Stimulated activated memory B cell treated with anti-CD40 and anti-IgM and Interleukin-4, amounts not matched to agents 10 μg/mL and 1 μg/mL and 100 μg/mL, for 72 hours (primary cell): ENCODE measurements at regions not wholly inside any gene's neighbourhood (a gene's known extent, or its start where the extent isn't known, plus 50 kb on each side); places are given as distances from the start of the nearest gene placed in this dataset.
"Not testable (repeated sequence)": the region's sequence is repeated elsewhere in the genome, so short reads cannot be mapped to it uniquely, and the experiment has no call there.

Experiments
- ATAC-seq: fragments of 150-1000 bp; cut with Tn5 transposase; 2 replicates; pipeline ENCODE4 v1.10.0; 2021
- H3K27ac Mint-ChIP-seq: one replicate; pipeline ENCODE4 v1.8.0; 2022; ENCODE audit warnings: mild to moderate bottlenecking, mixed read lengths
- H3K27me3 Mint-ChIP-seq: one replicate; pipeline ENCODE4 v1.8.0; 2022; ENCODE audit warnings: mixed read lengths
- H3K36me3 Mint-ChIP-seq: one replicate; pipeline ENCODE4 v1.8.0; 2022; ENCODE audit warnings: mixed read lengths
- H3K4me1 Mint-ChIP-seq: one replicate; pipeline ENCODE4 v1.8.0; 2022; ENCODE audit warnings: mixed read lengths
- H3K4me3 Mint-ChIP-seq: one replicate; pipeline ENCODE4 v1.8.0; 2022; ENCODE audit warnings: mild to moderate bottlenecking, moderate library complexity, mixed read lengths
- H3K9me3 Mint-ChIP-seq: one replicate; pipeline ENCODE4 v1.8.0; 2022; ENCODE audit warnings: mixed read lengths

GRCh38 chr1:221602830-221603229 is 139.1 kb downstream of the DUSP10 start:
- H3K9me3 Mint-ChIP-seq, result peaks cover 5% of the 10 kb centered on the region
- H3K27me3 Mint-ChIP-seq, result no peaks in the 10 kb centered on the region
- H3K4me1 Mint-ChIP-seq, result no peaks in the 10 kb centered on the region
- no peaks in the 10 kb centered on the region for H3K36me3 Mint-ChIP-seq
- H3K27ac Mint-ChIP-seq, result no peak overlapping the region
- H3K4me3 Mint-ChIP-seq, result no peak overlapping the region
- ATAC-seq, result no peak

GRCh38 chr1:221604390-221604789 is 137.5 kb downstream of the DUSP10 start:
- not testable (repeated sequence) for H3K9me3 Mint-ChIP-seq, ATAC-seq, H3K27me3 Mint-ChIP-seq, H3K4me3 Mint-ChIP-seq, H3K36me3 Mint-ChIP-seq, H3K27ac Mint-ChIP-seq, H3K4me1 Mint-ChIP-seq

- H3K9me3 Mint-ChIP-seq, result peaks cover 5% of the 10 kb centered on the region
Measured at GRCh38 chr1:221604948-221605347, 136.9 kb downstream of the DUSP10 start.

GRCh38 chr1:221605569-221605968 is 136.3 kb downstream of the DUSP10 start:
- ATAC-seq, result no peak

More at GRCh38 chr1:221604948-221605347, 136.9 kb downstream of the DUSP10 start:
- H3K27me3 Mint-ChIP-seq, result no peaks in the 10 kb centered on the region
- no peaks in the 10 kb centered on the region for H3K36me3 Mint-ChIP-seq
- no peak overlapping the region for H3K4me3 Mint-ChIP-seq
- ATAC-seq, result no peak
- no peak overlapping the region for H3K27ac Mint-ChIP-seq
- no peaks in the 10 kb centered on the region for H3K4me1 Mint-ChIP-seq

GRCh38 chr1:221606256-221606655 is 135.6 kb downstream of the DUSP10 start:
- no peaks in the 10 kb centered on the region for H3K27me3 Mint-ChIP-seq
- H3K36me3 Mint-ChIP-seq, result no peaks in the 10 kb centered on the region
- peaks cover 5% of the 10 kb centered on the region for H3K9me3 Mint-ChIP-seq
- H3K4me1 Mint-ChIP-seq, result no peaks in the 10 kb centered on the region
- H3K4me3 Mint-ChIP-seq, result no peak overlapping the region
- ATAC-seq, result no peak
- no peak overlapping the region for H3K27ac Mint-ChIP-seq

More at GRCh38 chr1:221605569-221605968, 136.3 kb downstream of the DUSP10 start:
- no peaks in the 10 kb centered on the region for H3K36me3 Mint-ChIP-seq
- no peak overlapping the region for H3K4me3 Mint-ChIP-seq
- H3K9me3 Mint-ChIP-seq, result peaks cover 5% of the 10 kb centered on the region
- H3K4me1 Mint-ChIP-seq, result no peaks in the 10 kb centered on the region
- H3K27ac Mint-ChIP-seq, result no peak overlapping the region
- no peaks in the 10 kb centered on the region for H3K27me3 Mint-ChIP-seq

DNA sequence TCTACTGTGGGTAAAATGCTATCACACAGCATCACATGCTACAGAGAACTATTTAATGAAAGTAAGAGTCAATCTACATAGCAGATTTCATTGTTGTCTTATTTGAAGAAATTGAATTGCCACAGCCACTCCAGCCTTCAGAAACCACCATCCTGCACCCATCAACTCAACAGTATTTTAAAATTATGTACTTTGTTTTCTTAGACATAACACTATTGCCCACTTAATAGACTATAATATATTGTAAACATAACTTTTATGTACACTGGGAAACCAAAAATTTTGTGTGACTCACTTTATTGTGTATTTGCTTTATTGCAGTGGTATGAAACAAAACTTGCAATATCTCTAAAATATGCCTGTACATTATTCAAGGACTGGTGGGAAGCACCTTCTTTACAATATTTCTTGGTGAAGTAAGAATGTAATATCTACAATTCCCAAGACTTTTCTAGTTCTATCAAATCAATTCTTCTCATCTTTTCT is 133.0 kb downstream of the DUSP10 start:
- Mint-ChIP-seq H3K4me1 (no peaks in the 10 kb centered on the region), H3K36me3 (no peaks in the 10 kb centered on the region), H3K27ac (no peak overlapping the region), H3K4me3 (no peak overlapping the region), H3K9me3 (peaks cover 5% of the 10 kb centered on the region), H3K27me3 (no peaks in the 10 kb centered on the region)
- ATAC-seq, result no peak

GRCh38 chr1:221611656-221612046 is 130.2 kb downstream of the DUSP10 start:
- no peaks in the 10 kb centered on the region for H3K27me3 Mint-ChIP-seq
- H3K27ac Mint-ChIP-seq, result no peak overlapping the region
- no peaks in the 10 kb centered on the region for H3K4me1 Mint-ChIP-seq
- ATAC-seq, result no peak
- no peaks in the 10 kb centered on the region for H3K9me3 Mint-ChIP-seq
- H3K36me3 Mint-ChIP-seq, result no peaks in the 10 kb centered on the region
- no peak overlapping the region for H3K4me3 Mint-ChIP-seq

DNA sequence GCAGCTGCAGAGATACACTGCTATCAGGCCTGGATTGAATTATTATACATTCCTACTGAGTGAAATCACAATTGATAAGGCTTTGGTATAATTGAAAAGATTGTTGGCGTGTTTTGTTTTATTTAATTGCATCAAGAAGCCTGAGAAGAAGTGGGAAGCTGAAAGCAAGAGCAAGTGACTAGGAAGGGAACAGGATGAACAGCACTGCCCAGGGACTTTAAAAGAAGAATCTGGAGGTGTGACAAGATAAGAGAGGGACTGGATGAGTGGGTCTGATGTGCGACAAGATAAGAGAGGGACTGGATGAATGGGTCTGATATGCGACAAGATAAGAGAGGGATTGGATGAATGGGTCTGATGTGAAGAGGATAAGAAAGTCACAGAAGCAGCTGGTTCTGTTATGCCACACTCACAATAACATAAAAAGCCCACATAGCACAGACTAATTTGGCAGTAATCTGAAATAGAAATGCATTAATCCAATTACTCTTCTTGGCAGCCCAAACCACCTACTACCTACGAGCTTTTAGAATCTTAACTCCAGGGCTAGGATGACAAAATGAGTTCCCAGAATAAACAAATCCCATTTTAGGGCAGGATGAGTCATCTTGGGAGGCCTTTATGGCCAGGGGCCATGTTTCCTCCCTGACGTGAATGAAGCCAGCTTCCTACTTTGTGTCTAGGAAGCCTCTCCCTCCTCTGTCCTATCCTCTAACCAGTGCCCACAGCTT is 129.7 kb downstream of the DUSP10 start:
- Mint-ChIP-seq H3K9me3 (no peaks in the 10 kb centered on the region), H3K4me1 (no peaks in the 10 kb centered on the region), H3K4me3 (no peak overlapping the region), H3K36me3 (no peaks in the 10 kb centered on the region), H3K27me3 (no peaks in the 10 kb centered on the region), H3K27ac (no peak overlapping the region)
- no peak for ATAC-seq

- Mint-ChIP-seq H3K4me1 (no peaks in the 10 kb centered on the region), H3K4me3 (no peak overlapping the region), H3K27me3 (no peaks in the 10 kb centered on the region), H3K9me3 (peaks cover 4% of the 10 kb centered on the region), H3K27ac (no peak overlapping the region), H3K36me3 (peaks cover 6% of the 10 kb centered on the region)
- ATAC-seq, result no peak
Measured at GRCh38 chr1:221620437-221621384, 121.2 kb downstream of the DUSP10 start.

DNA sequence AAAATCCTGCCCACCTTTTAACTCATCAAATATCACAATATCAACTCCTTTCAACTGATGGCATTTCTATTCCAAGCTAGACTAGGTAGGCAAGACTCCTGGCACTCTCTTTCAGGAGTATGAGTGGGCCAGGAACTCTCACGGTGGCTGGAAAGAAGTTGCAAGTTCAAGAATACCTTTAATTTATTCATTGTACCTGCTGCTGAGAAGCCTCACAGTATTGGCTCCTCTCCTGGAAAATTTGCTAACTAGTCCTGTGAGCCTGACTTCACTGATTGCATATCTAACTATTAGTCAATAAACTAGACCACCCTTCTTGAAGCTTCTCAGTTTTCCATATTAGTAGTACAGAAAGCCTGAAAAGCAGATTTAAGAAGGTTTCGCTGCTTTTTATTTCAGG is 120.2 kb downstream of the DUSP10 start:
- H3K4me1 Mint-ChIP-seq, result no peaks in the 10 kb centered on the region
- H3K27ac Mint-ChIP-seq, result no peak overlapping the region
- no peak overlapping the region for H3K4me3 Mint-ChIP-seq
- peaks cover 5% of the 10 kb centered on the region for H3K9me3 Mint-ChIP-seq
- no peak for ATAC-seq
- H3K36me3 Mint-ChIP-seq, result peaks cover 6% of the 10 kb centered on the region
- H3K27me3 Mint-ChIP-seq, result no peaks in the 10 kb centered on the region

DNA sequence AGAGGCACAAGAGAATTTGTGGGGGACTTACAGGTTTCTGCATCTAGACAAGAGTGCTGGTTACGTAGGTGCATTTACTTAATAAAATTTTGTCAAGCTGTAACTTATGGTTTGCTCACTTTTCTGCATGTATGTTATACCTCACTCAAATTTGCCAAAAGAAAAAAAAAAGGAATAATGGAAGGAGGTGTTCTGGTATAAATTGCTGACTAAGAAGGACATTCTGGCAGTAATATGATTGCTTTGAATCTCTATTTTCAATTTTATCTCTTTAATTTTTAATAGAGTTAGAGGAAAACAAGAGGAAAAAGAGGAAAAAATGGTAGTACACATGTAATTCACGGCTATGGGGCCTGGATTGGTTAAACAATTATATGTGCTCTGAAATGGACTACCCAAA is 119.5 kb downstream of the DUSP10 start:
- Mint-ChIP-seq H3K4me3 (no peak overlapping the region), H3K27me3 (no peaks in the 10 kb centered on the region), H3K36me3 (peaks cover 6% of the 10 kb centered on the region), H3K9me3 (peaks cover 5% of the 10 kb centered on the region), H3K4me1 (no peaks in the 10 kb centered on the region), H3K27ac (no peak overlapping the region)
- ATAC-seq, result no peak

GRCh38 chr1:221625026-221625425 is 116.9 kb downstream of the DUSP10 start:
- no peaks in the 10 kb centered on the region for H3K36me3 Mint-ChIP-seq
- H3K4me1 Mint-ChIP-seq, result no peaks in the 10 kb centered on the region
- H3K27ac Mint-ChIP-seq, result no peak overlapping the region
- no peak overlapping the region for H3K4me3 Mint-ChIP-seq
- ATAC-seq, result no peak
- peaks cover 5% of the 10 kb centered on the region for H3K9me3 Mint-ChIP-seq
- H3K27me3 Mint-ChIP-seq, result no peaks in the 10 kb centered on the region

DNA sequence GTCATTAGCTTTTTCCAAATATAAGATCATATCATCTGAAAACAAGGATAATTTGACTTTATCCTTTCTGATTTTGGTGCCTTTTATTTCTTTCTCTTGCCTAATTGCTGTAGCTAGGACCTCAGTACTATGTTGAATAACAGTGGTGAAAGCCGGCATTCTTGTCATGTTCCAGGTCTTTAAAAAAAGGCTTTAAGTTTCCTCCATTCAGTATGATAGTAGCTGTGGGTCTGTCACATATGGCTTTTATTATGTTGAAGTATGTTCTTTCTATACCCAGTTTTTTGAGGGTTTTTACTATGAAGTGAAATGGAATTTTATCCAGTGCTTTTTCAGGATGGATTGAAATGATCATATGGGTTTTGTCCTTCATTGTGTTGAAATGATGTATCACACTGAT is 115.8 kb downstream of the DUSP10 start:
- no peak overlapping the region for H3K4me3 Mint-ChIP-seq
- no peaks in the 10 kb centered on the region for H3K27me3 Mint-ChIP-seq
- H3K9me3 Mint-ChIP-seq, result peaks cover 5% of the 10 kb centered on the region
- H3K4me1 Mint-ChIP-seq, result no peaks in the 10 kb centered on the region
- H3K27ac Mint-ChIP-seq, result no peak overlapping the region
- no peak for ATAC-seq
- H3K36me3 Mint-ChIP-seq, result no peaks in the 10 kb centered on the region

DNA sequence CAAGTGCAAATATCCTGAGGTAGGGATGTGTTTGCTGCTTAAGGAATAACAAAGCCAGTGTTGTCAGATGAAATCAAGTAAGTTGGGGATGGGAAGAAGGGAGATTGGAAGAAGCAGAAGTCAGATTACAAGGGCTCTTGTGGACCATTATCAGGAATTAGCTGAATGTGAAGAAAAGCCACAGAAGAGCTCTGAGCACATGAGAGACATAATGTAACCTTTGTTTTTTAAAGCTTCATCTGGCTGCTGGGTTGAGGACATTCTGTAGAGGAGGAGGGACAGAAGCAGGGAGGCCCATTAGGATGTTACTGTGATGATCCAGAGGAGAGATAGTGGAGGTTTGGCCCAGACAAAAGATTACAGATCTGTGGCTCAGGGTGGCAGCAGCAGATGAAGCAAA is 111.7 kb downstream of the DUSP10 start:
- no peak for ATAC-seq
- Mint-ChIP-seq H3K27ac (no peak overlapping the region), H3K4me3 (no peak overlapping the region)

GRCh38 chr1:221631556-221631955 is 110.3 kb downstream of the DUSP10 start:
- H3K9me3 Mint-ChIP-seq, result no peaks in the 10 kb centered on the region
- no peaks in the 10 kb centered on the region for H3K36me3 Mint-ChIP-seq
- ATAC-seq, result no peak
- no peak overlapping the region for H3K27ac Mint-ChIP-seq
- no peaks in the 10 kb centered on the region for H3K4me1 Mint-ChIP-seq
- no peaks in the 10 kb centered on the region for H3K27me3 Mint-ChIP-seq
- H3K4me3 Mint-ChIP-seq, result no peak overlapping the region

More for the DNA sequence above, 111.7 kb downstream of the DUSP10 start:
- H3K27me3 Mint-ChIP-seq, result no peaks in the 10 kb centered on the region
- H3K9me3 Mint-ChIP-seq, result peaks cover 3% of the 10 kb centered on the region
- H3K4me1 Mint-ChIP-seq, result no peaks in the 10 kb centered on the region
- no peaks in the 10 kb centered on the region for H3K36me3 Mint-ChIP-seq
